M059J (cell line): ENCODE measurements at regions not wholly inside any gene's neighbourhood (a gene's known extent, or its start where the extent isn't known, plus 50 kb on each side); places are given as distances from the start of the nearest gene placed in this dataset.

Experiments
- DNase-seq: peaks from one replicate; pipeline ENCODE4 v3.0.0-alpha.2; 2012; ENCODE audit warnings: low read depth

DNA sequence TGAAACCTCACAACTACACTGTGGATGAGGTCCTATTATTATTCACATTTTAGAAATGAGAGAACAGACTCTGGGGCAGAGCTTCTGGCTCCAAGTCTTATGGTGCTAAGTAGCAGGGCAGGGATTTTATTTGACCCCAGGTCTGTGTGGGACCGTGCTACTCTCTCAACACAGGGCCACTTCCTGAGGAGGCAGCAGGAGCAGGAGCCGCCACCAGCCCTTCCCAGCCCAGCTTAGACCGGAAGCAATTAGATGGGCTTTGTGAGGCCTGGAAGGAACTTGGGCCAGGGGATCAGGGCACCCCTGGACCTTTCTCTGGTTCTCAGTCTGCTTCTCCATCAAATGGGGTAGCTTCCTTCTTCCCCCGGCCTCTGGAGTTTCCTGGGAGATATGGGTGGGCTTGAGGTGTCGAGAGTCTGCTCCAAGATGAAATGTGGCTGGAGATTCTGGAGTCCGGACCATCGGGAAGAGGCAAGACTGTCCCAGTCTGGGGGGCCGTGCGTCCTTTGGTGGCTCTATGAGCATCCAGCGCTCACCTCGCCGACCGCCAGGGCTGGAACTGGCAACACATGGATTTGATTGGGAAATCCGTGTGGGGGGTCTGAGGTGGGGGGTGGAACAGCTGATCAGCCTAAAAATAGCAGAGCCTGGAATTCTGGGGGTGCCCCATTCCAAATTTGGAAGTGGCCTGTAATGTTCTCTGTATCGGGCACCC lies 136.8 kb downstream of the FOXD2 start:
- DNase-seq = no peak

DNA sequence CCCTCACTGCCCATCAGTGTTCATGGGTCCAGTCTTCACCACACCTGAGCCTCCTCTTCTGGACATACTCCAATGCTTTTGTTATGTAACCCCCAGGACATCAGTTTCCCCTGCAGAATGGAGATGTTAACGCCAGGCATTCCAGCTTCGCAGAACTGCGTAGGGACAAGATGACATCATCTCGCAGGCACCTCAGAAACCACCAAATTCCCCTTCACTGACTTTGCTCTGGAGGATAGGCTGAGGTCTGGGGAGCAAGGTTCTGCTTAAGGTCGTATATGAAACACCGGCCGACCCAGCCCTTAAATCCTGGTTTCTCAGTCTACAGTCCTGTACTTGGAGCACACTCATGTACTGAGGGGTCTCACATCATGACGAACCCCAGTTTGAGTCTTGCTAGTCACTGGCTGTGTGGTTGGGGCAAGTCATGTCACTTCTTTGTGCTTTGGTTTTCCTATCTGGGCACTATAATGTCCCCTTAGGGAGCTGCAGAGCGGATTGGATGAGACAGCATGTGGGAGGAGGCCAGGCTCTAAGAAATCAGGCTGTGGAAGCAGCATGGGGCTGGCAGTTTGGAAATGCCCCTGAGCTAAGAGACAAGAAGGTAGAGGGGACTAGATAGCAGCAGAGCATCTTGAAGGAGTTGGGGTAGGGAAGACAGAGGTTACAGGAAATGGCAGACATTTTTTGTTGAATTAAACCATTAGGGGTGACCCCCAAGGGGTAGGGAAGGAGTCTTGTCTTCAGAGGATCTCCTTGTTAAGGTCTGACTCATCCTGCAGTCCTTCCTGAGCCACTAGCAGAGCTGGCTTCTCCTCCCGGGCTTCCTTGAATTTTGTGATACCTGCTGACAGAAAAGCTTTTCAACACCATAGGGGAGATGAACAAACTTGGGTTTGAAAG lies 138.3 kb downstream of the FOXD2 start:
- DNase-seq = peak; percentile 85

DNA sequence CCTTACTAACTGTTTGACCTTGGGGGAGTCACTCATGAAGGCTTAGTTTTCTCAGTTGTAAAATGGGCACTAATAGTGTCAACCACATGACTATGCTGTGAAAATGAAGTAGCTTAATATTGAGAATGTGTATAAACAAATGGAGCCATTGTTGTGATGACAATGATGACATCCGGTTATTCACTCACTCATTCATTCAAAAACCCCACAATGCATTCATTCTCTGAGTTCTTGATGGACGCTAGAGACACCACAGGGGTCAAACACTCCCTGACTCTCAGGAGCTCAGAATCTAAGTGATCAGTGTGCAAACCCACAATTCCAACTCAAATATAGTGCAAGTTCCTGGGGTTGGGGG lies 138.9 kb downstream of the FOXD2 start:
- DNase-seq = no peak

DNA sequence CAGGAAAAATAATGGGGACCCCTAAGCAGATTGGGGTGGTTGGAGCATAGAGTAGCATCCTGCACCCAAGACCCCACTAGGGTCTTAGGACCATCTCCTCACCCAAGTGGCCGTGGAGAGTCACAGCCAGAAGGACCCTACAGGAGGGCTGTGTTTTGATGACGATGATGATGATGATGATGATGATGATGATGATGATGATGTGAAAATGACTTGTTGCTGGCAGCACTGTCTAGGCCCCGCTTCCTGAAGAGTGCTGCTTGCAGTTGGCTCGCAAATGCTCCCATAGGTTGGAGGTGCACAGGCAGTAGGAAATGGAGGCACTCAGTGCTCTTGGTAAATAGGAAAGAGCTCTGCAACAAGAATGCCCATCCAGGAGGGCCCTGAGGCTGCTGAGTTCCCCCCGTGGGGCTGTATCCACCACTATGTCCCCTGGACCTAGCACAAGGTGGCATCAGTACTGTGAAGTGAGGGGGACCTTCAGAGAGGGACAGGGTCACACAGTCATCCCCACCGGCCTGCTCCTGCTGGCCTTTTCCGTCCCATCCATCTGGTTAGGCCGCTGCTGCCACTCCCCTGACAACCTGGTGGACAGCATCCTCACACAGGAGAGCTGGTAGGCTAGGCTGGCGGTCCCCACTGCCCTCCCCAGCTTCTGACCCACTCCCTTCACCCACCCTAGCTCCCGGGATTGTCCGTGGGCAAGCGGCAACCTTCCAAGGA lies 139.6 kb downstream of the FOXD2 start:
- DNase-seq = no peak

DNA sequence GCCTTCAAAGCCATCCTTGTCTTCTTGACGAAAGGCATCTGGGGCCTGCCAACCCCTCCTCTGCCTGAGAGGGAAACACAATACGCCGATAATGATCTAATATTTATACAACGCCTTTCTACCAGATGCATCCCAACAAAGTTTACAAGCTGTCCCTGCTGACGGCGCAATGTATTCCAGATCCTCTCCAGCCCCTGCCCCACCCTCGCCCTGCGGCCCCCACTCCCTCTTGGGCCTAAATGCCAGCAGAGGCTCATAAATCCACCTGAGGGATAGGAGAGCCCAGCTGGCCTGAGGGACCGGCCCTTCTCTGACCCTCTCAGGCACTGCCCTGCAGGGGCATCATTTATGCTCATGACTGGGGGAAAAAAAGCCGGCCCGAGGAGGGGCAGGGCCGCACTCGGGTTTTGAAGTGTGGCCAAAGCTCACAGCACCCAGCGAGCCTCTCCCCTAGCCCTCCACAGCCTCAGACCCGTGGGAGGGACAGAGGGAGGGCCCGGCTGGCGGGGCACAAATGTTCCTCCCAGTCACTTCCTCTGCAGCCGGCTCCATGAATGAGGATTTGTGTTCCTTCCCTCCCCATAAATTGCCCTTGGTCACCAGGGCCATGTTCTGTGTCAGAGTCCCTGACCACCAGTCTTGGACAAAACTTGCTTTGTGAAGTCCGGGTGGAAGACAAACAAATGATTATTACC lies 140.3 kb downstream of the FOXD2 start:
- peak; percentile 14 for DNase-seq

DNA sequence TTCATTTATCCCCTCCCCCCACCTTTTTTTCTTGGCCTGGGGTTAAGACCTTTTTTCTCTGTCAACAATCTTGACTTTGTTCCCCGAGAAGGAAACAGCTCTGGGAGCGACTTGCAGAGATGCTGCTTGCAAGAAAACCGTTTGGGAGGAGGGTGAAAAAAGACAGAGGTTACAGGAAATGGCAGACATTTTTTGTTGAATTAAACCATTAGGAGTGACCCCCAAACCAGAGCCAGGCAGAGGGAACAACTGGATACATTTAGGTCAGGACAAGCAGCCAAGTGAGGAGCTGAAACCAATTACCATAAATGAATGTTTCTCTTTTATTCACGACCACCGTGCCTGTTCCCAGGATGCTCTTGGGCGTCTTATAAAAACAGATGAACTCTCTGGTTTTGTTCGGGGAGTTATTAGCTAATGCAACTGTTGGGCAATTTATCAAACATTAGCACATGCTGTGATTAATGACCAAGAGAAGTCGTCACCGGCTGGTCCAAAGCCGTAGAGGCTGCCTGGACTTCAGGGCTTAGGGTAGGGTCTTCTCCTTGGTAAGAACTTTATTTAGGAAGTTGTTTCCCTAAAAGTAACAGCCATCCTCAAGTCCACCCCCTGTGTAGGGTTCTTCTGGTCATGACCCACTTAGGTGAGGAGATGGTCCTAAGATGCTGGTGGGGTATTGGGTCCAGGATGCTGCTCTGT lies 141.0 kb downstream of the FOXD2 start:
- DNase-seq = no peak

DNA sequence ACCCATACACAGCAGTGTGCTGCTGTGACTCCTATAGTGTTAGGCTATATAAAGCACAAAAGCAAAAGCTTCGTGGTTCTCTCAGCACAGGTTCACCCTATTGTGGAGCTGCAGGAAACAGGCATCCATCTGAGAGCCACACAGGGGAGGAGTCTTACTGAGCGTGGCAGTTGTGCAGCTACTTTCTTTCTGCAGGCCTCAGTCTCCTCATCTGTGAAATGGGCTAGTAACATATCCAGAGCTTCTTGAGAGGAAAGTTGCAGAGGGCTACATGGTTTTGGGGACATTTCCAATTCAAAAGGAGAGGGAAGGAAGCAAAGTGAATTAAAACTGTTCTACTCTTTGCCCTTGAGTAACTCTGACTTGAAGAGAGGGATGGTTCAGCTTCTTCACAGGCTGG lies 142.0 kb downstream of the FOXD2 start:
- no peak for DNase-seq

DNA sequence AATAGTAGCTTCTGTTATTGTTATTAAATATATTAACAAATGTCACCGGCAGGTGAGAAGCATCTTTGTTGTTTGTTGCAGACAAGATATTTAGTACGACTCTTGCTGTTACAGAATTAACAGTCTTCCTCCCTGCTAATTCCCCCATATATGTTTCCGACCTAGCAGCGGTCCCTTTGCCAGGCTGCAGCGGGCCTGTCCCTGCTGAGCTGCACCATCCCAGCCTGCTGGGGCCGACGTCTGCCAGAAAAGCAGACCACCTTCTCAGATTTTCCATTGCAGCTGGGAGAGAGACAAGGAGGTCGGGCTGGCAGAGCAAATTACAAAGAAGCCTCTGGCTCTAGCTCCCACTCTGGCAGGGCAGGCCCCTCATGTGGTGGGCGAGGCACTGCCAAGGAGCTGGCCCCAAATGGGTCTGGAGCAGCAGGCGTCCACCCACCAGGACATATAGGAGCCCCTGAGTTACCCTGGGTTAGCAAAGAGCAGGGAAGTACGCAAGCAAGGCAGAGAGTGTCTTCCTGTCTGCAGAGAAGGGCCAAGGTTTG lies 142.7 kb downstream of the FOXD2 start:
- DNase-seq = no peak

DNA sequence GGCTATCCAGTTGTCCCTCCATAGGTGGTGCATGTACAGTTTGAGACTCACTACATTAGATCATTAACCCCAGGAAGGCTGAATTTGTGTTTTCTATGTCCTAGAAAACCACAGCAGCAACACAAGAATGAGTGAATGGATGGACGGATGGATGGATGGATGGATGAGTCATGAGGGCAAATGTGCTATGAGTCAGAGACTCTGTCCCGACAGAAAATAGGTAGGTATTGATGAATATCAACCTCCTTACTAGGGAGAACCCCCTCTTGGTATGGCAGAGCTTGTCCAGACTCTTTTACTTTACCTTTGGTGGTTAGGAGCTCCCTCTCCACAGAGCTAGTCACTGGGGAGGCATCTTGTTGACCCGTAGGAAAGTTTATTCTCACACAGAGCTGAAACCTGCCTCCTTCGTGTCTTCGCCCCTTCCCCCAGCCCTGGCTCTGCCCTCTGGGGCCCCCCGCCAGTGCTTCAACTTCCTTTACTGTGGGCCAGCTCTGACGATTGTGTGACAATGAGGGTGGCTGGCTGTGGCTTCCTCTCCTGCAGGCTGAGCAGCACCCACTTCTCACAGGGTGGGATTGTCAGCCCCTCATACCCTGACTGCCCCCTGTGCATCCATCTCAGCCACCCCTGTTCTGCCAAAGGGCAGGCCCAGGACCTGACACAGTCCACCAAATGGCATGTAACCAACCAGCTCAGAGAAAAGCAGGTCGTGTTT lies 145.2 kb downstream of the FOXD2 start:
- DNase-seq = peak; percentile 38

DNA sequence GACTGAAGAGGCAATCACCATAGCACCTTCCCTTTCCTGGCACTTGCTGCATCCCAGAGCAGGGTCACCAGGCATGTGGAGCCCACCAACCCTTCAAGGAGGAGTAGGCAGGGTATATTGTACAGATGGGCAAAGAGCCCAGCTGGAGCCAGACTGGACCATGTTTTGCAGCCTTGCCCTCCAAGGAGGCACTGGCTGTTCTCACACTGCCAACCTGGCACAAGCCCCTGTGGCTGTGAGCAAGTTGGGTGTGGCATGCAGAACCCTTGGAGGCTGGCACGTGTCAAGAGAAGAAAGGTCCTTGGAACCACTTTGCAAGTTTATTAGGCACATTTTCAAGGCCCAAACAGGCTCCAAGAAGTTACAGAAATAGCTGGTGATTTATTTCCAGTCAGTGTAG lies 146.4 kb downstream of the FOXD2 start:
- no peak for DNase-seq

DNA sequence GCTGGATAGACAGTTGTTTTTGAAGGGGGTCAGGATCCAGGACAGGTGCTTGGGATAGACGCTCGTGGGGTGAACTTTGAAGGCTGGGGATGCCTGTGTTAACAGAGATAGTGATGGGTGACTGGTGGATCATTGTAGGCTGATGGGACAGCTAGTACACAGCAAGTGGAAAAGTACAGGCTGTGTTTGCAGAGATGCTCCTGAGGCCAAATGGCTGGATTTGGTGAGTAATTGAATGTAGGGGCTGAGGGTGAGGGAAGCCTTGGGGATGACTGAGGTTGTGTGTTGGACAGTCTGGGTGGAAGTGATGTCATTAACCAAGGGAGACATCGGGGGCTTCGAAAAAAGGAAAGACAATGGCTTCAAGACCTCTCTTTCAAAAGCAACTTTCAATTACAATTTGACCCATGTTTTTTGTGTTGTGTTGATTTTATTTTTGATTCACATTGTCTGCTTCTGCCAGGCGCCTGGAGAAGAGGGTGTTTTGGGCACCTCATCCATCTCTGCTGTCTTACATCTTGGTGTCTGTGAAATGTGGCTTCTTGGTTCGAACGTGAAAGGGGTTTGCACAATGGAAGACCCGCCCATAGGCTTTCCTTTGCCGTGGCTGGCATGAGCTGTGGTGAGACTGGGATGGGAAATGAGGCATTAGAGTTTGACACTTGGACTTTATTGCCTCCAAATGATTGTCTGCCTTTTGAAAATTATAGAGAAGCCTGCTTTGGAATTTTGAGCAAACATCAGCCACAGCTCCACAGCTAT lies 147.5 kb downstream of the FOXD2 start:
- no peak for DNase-seq

DNA sequence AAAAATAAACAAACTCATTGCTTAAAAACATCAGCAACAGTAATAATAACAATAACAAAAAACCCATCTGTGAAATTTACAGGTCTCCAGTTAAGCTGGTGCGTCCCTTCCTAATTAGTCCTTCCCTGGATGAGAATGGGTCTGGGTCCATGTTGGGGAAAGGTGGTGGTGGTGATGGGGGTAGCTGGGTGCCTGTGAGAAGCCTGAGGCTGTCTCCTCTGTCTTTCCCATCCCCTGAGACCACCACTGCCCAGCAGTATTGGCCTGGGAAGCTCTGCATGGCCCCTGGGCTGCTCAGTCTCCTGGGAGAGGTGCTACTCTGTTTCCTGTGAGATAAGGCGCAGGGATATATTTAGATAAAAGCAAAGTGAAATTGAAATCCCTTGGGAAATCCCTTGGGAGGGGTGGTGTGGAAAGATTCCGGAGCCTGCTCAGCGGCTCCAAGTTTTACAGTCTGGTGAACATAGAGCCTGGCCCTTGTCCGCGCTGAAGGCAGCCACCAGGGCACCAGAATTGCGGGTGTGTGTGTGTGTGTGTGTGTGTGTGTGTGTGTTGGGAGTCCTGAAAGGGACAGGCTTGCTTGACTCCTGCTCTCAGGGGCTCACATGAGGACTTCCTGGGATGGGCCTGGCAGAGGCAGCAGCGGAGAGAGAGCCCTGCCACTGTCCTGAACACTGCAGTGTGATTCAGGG lies 150.2 kb downstream of the FOXD2 start:
- DNase-seq = no peak

DNA sequence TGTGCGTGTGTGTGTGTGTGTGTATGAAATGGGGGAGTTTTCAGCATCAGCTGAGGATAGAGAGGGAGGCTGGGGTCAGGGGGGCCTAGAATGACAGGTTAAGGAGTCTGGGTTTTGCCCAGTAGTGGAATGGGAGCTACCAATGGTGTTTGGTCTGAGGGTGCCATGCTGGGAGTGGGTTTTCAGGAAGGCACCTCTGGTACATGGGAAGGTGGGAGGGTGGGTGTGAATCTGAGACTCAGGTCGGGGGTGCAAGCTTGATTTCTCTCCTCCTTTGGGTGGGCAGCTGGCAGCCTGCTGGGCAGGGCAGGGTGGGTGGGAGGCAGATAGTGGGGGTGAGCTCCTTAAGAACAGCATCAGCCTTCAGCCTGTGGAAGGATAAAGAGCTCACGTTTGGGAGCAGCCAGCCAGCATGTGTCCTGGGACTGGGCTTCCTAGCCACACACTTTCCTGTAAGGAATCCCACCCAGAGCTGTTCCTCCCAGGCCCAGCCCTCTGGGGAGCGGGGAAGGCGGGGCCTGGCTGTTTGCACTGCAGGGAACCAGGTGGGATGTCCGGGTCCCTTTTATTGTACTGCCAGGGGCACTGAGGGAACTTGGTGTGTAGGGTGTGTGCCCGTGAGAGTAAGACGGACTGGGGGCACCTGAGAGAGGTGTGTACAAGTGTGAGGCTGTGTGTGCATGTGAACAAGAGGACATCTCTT lies 152.8 kb downstream of the FOXD2 start:
- DNase-seq = no peak

DNA sequence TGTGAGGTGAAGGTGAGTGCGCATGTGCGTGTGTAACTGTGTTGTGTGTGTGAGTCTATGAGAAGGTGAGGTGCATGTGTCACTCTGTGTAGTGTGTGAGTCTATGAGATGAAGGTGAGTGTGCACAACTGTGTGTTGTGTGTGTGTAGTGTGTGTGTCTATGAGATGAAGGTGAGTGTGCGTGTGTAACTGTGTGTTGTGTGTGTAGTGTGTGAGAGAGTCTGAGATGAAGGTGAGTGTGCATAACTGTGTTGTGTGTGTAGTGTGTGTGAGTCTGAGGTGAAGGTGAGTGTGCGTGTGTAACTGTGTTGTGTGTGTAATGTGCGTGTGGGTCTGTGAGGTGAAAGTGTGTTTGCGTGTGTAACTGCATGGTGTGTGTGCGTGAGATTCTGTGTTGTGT lies 154.0 kb downstream of the FOXD2 start:
- DNase-seq = no peak

DNA sequence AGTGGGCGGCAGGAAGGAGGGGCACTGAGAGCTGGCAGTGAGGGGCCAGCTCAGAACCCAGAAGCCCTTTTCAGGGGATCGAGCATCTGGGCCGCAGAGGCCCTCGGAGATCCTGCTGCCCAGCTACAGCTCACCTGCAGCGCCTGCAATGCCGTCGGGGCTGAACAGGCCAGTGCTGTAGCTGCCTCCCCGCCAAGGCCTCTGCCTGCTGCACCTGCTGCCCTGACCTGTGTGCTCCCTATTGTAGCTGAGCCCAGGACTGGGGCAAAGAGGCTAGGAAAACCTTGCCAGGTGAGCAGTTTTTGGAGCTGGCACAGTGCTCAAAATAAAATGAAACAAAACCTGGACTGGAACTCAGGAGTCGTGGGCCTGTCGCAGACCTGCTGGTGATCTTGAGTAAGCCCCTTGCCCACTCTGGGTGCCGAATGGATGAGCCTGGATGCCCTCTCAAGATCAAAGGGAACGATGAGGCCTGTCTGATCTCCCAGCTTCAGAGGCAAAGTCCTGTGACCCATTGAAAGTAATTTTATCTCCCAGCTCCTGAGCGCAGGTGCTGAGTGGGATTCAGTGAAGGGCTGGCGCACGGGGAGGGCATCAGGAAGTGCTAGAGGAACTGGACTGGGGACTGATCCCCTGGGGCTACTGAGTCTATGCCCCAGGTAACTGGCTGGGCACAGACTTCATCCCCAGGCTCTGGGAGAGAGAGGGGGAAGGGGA lies 154.6 kb downstream of the FOXD2 start:
- no peak for DNase-seq

DNA sequence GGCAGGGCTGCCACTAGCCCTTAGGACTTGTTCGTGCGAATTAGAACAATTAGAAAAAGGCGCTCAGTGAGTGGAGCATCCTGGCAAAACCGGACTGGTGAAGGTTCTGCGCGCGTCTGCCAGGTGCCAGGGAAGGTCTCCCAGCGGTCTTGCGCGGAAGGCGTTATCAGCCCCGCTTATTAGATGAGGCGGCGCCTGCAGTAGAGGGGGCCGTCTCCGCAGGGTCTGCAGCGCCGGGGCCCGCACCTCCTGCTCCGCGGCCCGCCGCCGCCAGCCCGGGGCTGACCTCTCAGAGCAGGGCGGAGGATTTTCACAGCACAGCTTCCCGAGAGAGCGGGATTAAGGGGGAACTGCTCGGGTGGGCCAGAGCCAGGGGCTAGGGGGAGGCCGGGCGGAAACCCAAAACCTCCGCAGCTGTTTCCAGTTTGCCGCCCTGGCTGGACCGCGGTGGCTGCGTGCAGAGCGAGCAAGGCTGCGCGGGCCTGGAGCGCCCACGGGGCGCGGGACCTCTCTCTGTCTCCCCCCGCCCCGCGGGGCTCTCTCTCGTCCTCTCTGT lies 155.2 kb downstream of the FOXD2 start:
- no peak for DNase-seq

DNA sequence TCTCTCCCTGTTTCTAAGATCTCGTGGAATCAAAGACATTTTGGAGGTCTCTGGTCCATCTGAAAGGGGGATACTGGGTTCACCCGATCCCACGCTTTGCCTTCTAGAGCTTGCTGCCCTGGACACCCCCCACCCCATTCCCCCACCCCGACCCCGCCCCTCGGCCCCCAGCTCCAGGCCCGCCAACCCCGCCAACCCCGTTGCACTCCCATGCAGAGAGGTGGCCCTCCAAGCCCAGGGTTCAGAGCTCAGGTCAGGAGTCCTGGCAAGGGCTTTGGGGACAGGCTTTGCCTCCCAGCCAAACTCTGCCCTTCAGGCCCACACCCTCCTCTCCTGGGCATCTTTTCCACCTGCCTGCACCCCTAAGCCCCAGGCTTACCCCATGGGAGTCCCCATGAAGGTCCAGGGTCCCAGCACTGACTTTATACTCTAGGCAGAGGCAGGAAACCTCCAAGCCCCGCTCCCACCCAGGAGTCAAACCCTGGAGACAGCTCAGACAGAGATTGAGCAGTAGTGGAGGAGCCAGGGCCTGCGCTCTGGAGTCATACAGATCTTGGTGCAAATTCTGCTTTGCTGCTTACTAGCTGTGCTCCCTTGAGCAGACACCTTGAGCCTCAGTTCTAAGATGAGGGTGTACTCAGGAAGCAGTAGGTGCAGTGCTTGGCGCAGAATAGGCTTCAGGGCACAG lies 155.9 kb downstream of the FOXD2 start:
- no peak for DNase-seq
